ENCODE measurements at regions not wholly inside any gene's neighbourhood (a gene's known extent, or its start where the extent isn't known, plus 50 kb on each side); places are given as distances from the start of the nearest gene placed in this dataset.

DNA sequence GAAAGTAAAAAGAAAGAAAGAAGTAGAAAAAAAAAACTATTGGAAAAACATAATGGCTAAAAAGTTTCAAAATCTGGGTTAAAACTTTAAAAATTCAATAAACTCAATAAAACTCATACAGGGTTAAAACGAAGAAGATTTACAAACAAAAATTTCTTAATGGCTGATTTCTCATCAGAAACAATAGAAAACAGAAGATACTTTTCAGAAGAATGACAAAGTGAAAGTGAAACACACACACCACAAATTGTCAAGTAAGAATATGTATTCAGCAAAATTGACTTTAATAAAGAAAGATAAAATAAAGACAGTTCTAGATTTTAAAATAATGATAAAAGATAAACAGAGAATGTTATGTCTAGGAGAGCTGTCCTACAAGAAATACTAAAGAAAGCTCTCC lies 618.9 kb upstream of the GJE1 start:
- TF ChIP-seq, protein P1, sequence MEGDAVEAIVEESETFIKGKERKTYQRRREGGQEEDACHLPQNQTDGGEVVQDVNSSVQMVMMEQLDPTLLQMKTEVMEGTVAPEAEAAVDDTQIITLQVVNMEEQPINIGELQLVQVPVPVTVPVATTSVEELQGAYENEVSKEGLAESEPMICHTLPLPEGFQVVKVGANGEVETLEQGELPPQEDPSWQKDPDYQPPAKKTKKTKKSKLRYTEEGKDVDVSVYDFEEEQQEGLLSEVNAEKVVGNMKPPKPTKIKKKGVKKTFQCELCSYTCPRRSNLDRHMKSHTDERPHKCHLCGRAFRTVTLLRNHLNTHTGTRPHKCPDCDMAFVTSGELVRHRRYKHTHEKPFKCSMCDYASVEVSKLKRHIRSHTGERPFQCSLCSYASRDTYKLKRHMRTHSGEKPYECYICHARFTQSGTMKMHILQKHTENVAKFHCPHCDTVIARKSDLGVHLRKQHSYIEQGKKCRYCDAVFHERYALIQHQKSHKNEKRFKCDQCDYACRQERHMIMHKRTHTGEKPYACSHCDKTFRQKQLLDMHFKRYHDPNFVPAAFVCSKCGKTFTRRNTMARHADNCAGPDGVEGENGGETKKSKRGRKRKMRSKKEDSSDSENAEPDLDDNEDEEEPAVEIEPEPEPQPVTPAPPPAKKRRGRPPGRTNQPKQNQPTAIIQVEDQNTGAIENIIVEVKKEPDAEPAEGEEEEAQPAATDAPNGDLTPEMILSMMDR (IDR thresholded peaks at IDR 0.05) = no peak
- no peak for TF ChIP-seq POLR2A (IDR thresholded peaks at IDR 0.05)
